Hematopoietic multipotent progenitor cell treated with erythropoietin and hydrocortisone succinate and interleukin-3 and kit ligand, for 8 days (in vitro differentiated cells): ENCODE measurements at regions not wholly inside any gene's neighbourhood (a gene's known extent, or its start where the extent isn't known, plus 50 kb on each side); places are given as distances from the start of the nearest gene placed in this dataset.
"Not testable (repeated sequence)": the region's sequence is repeated elsewhere in the genome, so short reads cannot be mapped to it uniquely, and the experiment has no call there.

Source experiments
- DNase-seq: peaks from one replicate; pipeline ENCODE4 v3.0.0-alpha.2; 2015

DNA sequence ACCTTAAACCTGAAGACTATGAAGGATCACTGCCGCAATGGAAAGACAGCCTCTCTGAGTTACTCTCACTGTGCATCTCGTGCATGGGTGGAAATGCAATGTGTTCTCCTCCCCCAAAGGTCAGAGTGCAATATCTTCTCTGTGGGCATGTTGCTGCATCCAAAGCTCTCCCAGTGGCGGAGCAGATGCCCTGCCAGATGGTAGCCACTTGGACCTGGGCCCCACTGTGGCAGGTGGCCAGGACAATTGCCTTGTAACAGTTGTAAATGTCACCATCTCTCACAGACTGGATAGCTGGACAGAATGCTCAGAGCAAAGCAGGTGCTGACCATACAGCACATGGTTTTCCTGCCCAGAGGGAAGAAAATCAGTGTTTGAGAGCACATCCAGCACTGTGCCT, 542.0 kb downstream of the FAM181B start:
- no peak for DNase-seq

- DNase-seq = no peak
These were observed 547.7 kb downstream of the FAM181B start for GRCh38 chr11:82185925-82186324.

DNA sequence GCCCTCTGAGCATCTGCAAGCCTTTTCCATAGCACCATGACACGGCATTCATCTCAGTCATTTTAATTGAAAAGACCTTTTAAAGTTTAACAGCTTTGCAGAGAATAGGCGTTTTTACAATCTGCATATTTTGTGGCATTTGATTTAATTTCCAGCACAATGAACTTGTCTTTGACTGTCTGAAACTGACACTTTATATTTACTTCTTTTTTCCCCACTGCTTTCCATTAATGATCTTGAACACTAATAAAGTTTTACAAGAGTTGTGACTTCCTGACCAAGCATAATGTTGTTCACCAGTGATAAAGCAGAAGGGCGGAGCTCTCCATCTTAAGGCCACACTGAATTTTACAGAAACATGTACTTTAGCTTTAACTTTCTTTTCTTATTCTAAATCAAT, 548.7 kb downstream of the FAM181B start:
- no peak for DNase-seq

DNA sequence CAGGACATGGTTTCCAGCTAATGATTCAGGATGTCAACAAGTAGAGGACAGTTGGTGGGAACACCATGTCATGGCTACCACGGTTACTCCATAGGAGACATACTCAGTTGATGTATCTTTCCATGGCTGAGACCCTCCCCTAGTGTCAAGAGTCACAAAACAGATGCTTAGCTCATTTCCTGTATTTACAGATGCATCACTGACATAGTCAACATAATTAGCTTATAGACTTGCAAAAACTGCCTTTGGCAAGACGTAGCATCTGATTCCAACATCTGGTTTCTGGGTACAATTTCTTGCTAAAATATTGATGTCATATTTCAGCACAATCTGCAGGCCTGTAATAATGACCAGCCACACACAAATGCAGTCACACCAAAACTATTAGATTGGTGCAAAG, 550.3 kb downstream of the FAM181B start:
- DNase-seq = no peak

DNA sequence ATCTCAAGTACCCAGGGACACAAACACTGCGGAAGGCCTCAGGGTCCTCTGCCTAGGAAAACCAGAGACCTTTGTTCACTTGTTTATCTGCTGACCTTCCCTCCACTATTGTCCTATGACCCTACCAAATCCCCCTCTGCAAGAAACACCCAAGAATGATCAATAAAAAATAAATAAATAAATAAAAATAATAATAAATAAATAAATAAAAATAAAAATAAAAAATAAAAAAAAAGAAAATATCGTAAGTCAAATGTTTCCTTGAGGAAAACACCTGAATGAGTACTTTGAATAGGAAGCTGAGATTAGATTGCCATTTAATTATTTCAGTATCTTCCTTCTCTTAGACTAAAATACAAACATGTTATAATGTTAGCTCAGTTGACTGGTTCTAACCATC, 551.0 kb downstream of the FAM181B start:
- not testable (repeated sequence) for DNase-seq

DNA sequence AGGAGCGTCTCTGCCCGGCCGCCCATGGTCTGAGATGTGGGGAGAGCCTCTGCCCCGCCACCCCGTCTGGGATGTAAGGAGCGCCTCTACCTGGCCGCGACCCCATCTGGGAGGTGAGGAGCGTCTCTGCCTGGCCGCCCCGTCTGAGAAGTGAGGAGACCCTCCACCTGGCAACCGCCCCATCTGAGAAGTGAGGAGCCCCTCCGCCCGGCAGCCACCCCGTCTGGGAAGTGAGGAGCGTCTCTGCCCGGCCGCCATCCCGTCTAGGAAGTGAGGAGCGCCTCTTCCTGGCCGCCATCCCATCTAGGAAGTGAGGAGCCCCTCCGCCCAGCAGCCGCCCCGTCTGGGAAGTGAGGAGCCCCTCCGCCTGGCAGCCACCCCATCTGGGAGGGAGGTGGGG, 551.9 kb downstream of the FAM181B start:
- not testable (repeated sequence) for DNase-seq

GRCh38 chr11:82176945-82177344, 556.7 kb downstream of the FAM181B start:
- no peak for DNase-seq

DNA sequence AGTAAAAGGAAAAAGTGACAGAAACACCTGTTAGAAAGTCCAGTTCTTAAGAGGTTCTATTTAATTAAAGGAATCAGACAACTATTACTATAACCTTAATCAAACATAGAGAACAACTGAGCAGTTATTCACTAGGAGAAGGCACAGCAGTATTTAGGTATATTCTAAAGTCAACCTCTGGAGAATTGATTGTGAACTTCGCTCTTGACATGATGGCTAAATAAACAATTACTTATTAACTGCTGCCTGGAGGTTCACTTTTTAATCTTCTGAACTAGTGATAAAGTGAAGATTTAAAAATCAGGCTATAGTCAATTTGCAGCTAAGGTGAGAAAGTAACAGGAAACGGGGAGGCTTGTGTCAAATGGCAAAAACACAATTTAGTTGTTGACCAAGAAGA, 557.3 kb downstream of the FAM181B start:
- no peak for DNase-seq

- DNase-seq = no peak
These were observed 559.1 kb downstream of the FAM181B start for GRCh38 chr11:82174610-82175009.

- DNase-seq = no peak
These were observed 586.9 kb downstream of the FAM181B start for GRCh38 chr11:82146789-82147188.

DNA sequence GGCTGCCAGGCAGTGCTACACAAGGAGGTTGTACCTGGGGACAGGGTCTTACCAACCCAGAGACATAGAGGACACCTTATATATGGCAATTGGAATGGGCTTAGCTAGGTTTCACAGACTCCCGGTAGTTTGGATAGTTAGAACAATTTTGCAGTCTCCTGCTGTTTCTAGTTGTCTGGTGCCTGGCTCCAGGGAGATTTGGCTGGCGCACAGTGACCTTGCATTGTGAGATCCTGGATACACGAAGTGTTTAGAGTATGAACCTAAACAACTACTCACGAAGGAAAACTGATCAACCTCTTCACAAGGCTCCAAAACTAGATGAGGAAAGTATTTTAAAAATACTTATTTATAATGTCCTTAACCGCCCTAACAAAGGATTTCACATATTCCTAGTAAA, 614.7 kb downstream of the FAM181B start:
- DNase-seq = no peak

DNA sequence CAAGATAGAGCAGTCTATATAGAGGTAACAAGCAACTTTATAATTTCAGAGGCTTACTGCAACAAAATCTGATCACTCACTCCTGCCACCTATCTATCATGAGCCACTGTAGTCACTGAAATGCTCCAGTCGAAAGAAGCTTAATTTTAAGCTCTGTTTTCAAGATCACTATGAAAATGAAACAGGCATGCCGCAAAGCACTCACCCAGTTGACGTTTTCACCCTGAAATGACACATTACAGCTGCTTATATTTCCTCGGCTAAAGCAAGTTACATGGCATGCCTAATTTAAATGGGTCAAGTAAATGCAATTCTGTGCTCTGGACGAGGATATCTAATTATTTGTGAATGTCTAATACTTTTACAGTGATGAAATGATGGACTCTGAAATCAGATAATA, 616.3 kb downstream of the FAM181B start:
- no peak for DNase-seq

DNA sequence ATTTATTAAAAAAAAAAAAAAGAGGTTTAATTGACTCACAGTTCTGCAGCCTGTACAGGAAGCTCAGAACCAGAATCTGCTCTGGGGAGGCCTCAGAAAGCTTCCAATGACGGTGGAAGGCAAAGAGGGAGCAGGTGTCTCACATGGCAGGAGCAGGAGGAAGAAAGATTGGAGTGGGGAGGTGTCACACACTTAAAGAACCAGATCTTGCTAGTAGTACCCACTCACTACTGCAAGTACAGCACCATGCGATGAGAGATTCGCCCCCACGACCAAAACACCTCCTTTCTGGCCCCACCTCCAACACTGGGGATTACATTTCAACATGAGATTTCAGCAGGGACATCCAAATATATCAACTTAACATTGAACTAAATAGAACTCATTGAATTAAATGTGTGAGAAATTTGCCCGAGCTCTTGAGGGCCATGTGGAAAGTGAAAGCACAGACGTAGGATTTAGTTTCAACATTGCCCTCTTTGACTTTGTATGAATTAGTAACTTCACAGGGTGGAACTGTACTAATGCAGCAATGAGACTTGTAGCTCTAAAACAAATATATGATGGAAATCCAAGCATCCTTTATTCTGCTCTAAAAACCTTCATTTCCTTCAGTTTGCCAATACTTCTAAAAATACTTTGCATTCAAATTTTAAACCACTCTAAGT, 628.2 kb downstream of the FAM181B start:
- DNase-seq = no peak

DNA sequence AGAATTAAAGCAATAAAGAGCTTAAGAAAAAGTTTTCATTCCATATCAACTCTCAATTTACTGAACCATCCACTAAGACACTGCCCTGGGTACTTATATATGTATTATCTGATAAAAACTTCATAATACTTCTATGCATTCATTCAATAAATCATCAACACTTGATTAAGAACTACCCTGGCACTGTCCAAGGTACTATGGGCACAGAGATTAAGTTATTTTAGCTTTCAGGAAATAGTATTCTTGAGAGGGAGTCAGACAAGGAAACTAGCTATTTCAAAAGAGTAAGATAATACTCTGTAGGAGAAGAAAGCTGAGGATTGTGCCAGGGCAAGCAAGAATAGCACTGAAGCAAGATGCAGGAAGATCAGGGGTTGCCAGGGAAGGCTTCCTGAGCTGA, 640.8 kb downstream of the FAM181B start:
- no peak for DNase-seq

DNA sequence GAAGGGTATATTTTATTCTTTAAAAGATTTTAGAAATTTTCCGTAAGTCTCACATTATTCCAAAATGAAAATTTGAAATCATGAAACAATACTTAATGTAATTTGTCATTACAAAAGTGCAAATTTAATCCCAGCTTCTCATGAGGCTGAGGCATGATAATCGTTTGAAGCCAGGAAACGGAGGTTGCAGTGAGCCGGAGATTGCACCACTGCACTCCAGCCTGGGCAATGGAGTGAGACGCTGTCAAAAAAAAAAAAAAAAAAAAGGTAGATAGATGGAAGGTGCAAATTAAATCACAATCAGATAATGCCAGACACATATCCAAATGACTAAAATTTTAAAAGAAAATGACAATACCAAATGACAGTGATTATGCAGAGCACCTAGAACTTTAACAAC, 644.2 kb downstream of the FAM181B start:
- no peak for DNase-seq

DNA sequence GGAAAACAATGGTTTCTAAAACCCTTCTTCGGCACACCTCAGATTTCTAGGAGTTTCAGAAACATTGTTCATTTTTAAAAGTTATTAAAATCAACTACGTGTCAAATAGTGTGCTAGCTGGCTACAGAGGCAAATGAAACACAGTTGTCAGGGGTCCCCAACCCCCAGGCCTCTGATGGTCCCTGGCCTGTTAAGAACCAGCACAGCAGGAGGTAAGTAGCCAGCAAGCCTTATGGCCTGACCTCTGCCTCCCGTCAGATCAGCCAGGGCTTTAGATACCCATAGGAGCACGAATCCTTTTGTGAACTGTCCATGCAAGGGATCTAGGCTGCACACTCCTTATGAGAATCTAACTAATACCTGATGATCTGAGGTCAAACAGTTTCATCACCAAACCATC, 648.2 kb downstream of the FAM181B start:
- no peak for DNase-seq

- DNase-seq = no peak
These were observed 650.7 kb downstream of the FAM181B start for GRCh38 chr11:82082976-82083375.

- DNase-seq = no peak
These were observed 653.5 kb downstream of the FAM181B start for GRCh38 chr11:82080160-82080559.

DNA sequence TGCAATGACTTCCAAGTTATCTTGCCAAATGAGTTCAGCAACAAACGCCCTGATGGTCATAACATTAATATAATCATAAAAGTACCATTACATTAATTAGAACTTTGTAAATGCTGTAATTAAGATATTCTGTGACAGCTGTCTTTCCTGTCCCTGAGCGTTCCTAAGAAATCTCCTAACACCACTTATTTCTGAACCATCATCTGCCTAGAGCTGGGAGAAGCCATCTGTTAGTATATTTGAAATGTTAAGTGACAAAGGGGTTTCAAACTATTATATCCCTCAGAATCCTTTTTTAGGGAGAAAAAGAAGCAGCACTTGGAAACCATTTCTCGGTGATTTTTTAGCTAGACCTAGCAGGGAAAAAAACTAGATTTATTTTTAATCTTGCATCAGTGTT, 657.5 kb downstream of the FAM181B start:
- DNase-seq = no peak

- DNase-seq = no peak
These were observed 674.2 kb downstream of the FAM181B start for GRCh38 chr11:82059505-82059904.

DNA sequence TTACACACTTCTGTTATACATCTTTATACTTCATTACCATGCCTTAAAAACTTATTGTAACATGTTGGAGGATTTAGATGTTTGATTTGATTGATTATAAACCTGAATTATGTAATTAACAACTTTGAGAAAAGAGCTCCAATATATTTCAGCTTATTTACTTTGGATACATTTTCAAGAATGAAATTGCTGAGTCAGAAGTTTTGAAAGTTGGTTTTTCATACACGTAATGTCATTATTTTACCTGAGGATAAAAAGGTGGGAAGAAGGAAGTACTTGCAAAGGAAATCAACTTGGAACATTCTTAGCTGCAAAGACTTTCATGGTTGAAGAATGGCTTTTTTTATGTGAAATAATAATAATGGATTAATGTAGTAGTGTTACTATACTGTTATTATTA, 677.2 kb downstream of the FAM181B start:
- no peak for DNase-seq

GRCh38 chr11:82049199-82049598, 684.5 kb downstream of the FAM181B start:
- DNase-seq = no peak

DNA sequence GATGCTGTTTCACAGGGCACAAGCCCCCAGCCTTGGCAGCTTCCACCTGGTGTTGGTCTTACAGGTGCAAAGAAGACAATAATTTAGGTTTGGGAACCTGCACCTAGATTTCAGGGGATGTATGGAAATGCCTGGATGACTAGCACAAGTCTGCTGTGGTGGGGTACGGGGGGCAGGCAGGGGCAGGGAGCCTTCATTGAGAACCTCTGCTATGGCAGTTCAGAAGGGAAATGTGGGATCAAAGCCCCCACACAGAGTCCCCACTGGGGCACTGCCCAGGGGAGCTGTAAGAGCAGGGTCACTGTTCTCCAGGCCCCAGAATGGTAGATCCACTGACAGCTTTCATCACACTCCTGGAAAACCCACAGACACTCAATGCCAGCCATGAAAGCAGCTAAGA, 686.5 kb downstream of the FAM181B start:
- DNase-seq = no peak

GRCh38 chr11:82046778-82047177, 686.9 kb downstream of the FAM181B start:
- no peak for DNase-seq

- DNase-seq = no peak
These were observed 687.8 kb downstream of the FAM181B start for GRCh38 chr11:82045748-82046457.
